ENCODE measurements at regions not wholly inside any gene's neighbourhood (a gene's known extent, or its start where the extent isn't known, plus 50 kb on each side); places are given as distances from the start of the nearest gene placed in this dataset.
"Not testable (repeated sequence)": the region's sequence is repeated elsewhere in the genome, so short reads cannot be mapped to it uniquely, and the experiment has no call there.

DNA sequence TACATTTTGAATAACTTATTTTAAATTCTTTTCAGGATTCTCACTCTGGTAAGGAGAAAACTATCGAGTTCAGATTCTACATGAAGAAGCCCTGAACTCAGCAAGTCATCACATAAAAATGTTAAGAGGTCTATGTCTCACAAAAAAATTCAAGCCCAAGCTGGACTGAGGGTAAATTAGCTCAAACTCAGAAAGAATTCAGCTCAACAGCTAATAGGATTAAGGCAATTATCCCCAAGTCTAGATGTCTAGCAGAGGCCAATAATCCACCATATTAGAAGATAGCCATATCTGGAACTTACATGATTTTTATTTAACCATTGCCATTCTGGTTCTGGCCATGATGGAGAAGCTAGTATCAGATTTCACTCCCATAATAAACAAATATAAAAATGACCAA is 909.7 kb downstream of the PLOD2 start:
- H3K36me3 Mint-ChIP-seq (ENCODE audit: insufficient read depth, unreplicated experiment), result no peaks in the 10 kb centered on the region
- intact Hi-C loops (cut with micrococcal nuclease; ENCODE audit: unreplicated experiment), result no loop called here
- H3K4me3 Mint-ChIP-seq (ENCODE audit: low read depth, unreplicated experiment), result no peak overlapping the region
- no peaks in the 10 kb centered on the region for H3K27me3 Mint-ChIP-seq (ENCODE audit: unreplicated experiment)
- H3K27ac Mint-ChIP-seq (ENCODE audit: unreplicated experiment), result no peak overlapping the region
- BruUV-seq (replicated peaks), result no TSS peak
- CTCF ChIA-PET, result no interaction called here
- H3K9me3 Mint-ChIP-seq (ENCODE audit: low read depth, unreplicated experiment), result peaks cover 8% of the 10 kb centered on the region
- H3K4me1 Mint-ChIP-seq (ENCODE audit: low read depth, unreplicated experiment), result no peaks in the 10 kb centered on the region
- DNase-seq, result no peak
- TF ChIP-seq, protein P1, sequence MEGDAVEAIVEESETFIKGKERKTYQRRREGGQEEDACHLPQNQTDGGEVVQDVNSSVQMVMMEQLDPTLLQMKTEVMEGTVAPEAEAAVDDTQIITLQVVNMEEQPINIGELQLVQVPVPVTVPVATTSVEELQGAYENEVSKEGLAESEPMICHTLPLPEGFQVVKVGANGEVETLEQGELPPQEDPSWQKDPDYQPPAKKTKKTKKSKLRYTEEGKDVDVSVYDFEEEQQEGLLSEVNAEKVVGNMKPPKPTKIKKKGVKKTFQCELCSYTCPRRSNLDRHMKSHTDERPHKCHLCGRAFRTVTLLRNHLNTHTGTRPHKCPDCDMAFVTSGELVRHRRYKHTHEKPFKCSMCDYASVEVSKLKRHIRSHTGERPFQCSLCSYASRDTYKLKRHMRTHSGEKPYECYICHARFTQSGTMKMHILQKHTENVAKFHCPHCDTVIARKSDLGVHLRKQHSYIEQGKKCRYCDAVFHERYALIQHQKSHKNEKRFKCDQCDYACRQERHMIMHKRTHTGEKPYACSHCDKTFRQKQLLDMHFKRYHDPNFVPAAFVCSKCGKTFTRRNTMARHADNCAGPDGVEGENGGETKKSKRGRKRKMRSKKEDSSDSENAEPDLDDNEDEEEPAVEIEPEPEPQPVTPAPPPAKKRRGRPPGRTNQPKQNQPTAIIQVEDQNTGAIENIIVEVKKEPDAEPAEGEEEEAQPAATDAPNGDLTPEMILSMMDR (IDR thresholded peaks at IDR 0.05; ENCODE audit: unreplicated experiment), result no peak

DNA sequence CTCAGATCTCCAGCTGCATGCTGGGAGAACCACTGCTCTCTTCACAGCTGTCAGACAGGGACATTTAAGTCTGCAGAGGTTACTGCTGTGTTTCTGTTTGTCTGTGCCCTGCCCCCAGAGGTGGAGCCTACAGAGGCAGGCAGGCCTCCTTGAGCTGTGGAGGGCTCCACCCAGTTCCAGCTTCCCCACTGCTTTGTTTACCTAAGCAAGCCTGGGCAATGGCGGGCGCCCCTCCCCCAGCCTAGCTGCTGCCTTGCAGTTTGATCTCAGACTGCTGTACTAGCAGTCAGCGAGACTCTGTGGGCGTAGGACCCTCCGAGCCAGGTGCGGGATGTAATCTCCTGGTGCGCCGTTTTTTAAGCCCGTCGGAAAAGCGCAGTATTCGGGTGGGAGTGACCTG is 903.0 kb downstream of the PLOD2 start:
- H3K27me3 Mint-ChIP-seq (ENCODE audit: unreplicated experiment); BruUV-seq (replicated peaks); H3K27ac Mint-ChIP-seq (ENCODE audit: unreplicated experiment); intact Hi-C loops (cut with micrococcal nuclease; ENCODE audit: unreplicated experiment); H3K4me3 Mint-ChIP-seq (ENCODE audit: low read depth, unreplicated experiment); H3K36me3 Mint-ChIP-seq (ENCODE audit: insufficient read depth, unreplicated experiment); DNase-seq; CTCF ChIA-PET; H3K9me3 Mint-ChIP-seq (ENCODE audit: low read depth, unreplicated experiment); H3K4me1 Mint-ChIP-seq (ENCODE audit: low read depth, unreplicated experiment): not testable (repeated sequence)

DNA sequence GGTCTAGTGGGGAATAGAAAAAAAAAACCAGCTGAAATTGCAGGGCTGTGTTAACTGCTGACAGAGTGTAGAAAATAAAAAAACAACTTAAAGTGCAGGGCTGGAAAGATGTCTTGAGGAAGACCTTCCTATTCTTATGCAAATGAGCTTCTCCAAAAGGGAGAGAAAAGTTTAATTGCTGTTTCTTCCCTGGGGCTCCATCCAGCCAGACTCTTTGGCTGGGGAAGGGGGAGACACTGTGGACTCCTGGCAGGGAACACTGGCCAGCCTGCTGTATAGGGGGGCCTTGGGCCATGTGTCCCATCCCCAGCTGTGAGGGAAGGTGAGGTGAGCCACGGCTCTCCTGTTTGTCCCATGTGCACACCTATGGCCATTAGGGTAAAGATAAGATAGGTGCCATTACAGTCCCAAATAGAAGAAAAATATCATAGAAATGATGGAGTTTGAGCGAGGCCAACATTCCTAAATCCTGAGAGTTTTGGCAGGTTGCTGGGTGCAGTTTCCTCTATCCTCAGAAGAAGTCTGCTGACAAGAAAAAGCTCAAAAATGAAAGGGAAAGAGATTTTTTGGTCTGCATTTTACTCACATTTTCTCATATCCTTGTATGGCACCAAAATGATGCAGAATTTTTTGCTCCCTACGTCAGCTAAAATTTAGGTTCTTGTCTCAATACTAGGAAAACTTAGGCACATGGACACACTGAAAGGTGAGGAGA is 901.7 kb downstream of the PLOD2 start:
- Mint-ChIP-seq H3K36me3 (ENCODE audit: insufficient read depth, unreplicated experiment) (no peaks in the 10 kb centered on the region), H3K4me3 (ENCODE audit: low read depth, unreplicated experiment) (no peak overlapping the region), H3K27me3 (ENCODE audit: unreplicated experiment) (no peaks in the 10 kb centered on the region), H3K4me1 (ENCODE audit: low read depth, unreplicated experiment) (no peaks in the 10 kb centered on the region), H3K27ac (ENCODE audit: unreplicated experiment) (no peak overlapping the region), H3K9me3 (ENCODE audit: low read depth, unreplicated experiment) (peaks cover 2% of the 10 kb centered on the region)
- intact Hi-C loops (cut with micrococcal nuclease; ENCODE audit: unreplicated experiment), result no loop called here
- CTCF ChIA-PET, result no interaction called here
- DNase-seq, result no peak
- BruUV-seq (replicated peaks), result no TSS peak
- TF ChIP-seq, protein P1 (IDR thresholded peaks at IDR 0.05; ENCODE audit: unreplicated experiment), result no peak

DNA sequence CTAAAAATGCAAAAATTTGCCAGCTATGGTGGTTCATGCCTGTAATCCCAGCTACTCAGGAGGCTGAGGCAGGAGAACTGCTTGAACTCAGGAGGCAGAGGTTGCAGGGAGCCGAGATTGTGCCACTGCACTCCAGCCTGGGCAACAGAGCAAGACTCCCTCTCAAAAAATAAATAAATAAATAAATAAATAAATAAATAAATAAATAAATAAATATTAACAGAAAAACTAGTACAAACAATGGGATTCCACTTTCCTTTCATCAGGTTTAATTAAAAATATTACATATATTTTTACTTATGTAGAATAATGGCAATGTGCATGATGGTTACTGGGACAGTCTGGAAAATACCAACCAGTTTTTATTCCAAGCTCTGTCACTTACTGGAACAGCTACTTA is 897.5 kb downstream of the PLOD2 start:
- BruUV-seq (replicated peaks); H3K27me3 Mint-ChIP-seq (ENCODE audit: unreplicated experiment); DNase-seq; H3K27ac Mint-ChIP-seq (ENCODE audit: unreplicated experiment); H3K36me3 Mint-ChIP-seq (ENCODE audit: insufficient read depth, unreplicated experiment); intact Hi-C loops (cut with micrococcal nuclease; ENCODE audit: unreplicated experiment); H3K4me1 Mint-ChIP-seq (ENCODE audit: low read depth, unreplicated experiment); H3K9me3 Mint-ChIP-seq (ENCODE audit: low read depth, unreplicated experiment); CTCF ChIA-PET; H3K4me3 Mint-ChIP-seq (ENCODE audit: low read depth, unreplicated experiment): not testable (repeated sequence)

DNA sequence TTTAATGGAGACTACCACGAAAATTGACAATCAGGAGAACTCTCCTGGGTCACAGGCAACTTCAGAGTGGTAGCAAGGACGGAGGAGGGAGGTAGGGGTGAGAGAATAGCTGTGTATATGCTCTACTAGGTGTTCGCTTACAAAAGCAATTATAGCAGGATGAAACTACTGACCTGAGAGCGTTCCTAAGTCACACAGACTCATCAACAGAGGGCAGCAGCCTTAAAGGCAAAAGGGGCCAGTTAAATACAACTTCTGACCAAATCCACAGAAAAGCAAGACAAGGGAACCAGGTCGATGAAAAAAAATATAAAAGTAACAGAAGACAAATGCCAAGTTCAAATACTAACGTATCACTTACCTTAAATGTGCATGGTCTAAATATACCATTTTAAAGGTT is 894.6 kb downstream of the PLOD2 start:
- TF ChIP-seq, protein P1 (IDR thresholded peaks at IDR 0.05; ENCODE audit: unreplicated experiment), result no peak
- H3K4me3 Mint-ChIP-seq (ENCODE audit: low read depth, unreplicated experiment), result no peak overlapping the region
- DNase-seq, result no peak
- intact Hi-C loops (cut with micrococcal nuclease; ENCODE audit: unreplicated experiment), result loop anchor here (5.0 kb wide), 1 partner anchor 501 kb away; no protein-coding TSS in a partner anchor
- H3K4me1 Mint-ChIP-seq (ENCODE audit: low read depth, unreplicated experiment), result no peaks in the 10 kb centered on the region
- H3K27me3 Mint-ChIP-seq (ENCODE audit: unreplicated experiment), result no peaks in the 10 kb centered on the region
- no peaks in the 10 kb centered on the region for H3K36me3 Mint-ChIP-seq (ENCODE audit: insufficient read depth, unreplicated experiment)
- BruUV-seq (replicated peaks), result no TSS peak
- CTCF ChIA-PET, result interaction anchor here (1.5 kb wide), 1 partner anchor 501 kb away, joined by 3 read pairs; no protein-coding TSS in a partner anchor
- H3K9me3 Mint-ChIP-seq (ENCODE audit: low read depth, unreplicated experiment), result no peaks in the 10 kb centered on the region
- H3K27ac Mint-ChIP-seq (ENCODE audit: unreplicated experiment), result no peak overlapping the region

Measured in Calu3 (cell line).